ENCODE measurements at regions not wholly inside any gene's neighbourhood (a gene's known extent, or its start where the extent isn't known, plus 50 kb on each side); places are given as distances from the start of the nearest gene placed in this dataset.
"Not testable (repeated sequence)": the region's sequence is repeated elsewhere in the genome, so short reads cannot be mapped to it uniquely, and the experiment has no call there.

- no peak for DNase-seq (ENCODE audit: extremely low spot score, unreplicated experiment)
- Mint-ChIP-seq H3K9me3 (no peaks in the 10 kb centered on the region), H3K27ac (no peak overlapping the region), H3K36me3 (no peaks in the 10 kb centered on the region), H3K27me3 (peaks cover 4% of the 10 kb centered on the region), H3K4me1 (ENCODE audit: unreplicated experiment) (no peaks in the 10 kb centered on the region), H3K4me3 (no peak overlapping the region)
- TF ChIP-seq, protein P1, sequence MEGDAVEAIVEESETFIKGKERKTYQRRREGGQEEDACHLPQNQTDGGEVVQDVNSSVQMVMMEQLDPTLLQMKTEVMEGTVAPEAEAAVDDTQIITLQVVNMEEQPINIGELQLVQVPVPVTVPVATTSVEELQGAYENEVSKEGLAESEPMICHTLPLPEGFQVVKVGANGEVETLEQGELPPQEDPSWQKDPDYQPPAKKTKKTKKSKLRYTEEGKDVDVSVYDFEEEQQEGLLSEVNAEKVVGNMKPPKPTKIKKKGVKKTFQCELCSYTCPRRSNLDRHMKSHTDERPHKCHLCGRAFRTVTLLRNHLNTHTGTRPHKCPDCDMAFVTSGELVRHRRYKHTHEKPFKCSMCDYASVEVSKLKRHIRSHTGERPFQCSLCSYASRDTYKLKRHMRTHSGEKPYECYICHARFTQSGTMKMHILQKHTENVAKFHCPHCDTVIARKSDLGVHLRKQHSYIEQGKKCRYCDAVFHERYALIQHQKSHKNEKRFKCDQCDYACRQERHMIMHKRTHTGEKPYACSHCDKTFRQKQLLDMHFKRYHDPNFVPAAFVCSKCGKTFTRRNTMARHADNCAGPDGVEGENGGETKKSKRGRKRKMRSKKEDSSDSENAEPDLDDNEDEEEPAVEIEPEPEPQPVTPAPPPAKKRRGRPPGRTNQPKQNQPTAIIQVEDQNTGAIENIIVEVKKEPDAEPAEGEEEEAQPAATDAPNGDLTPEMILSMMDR (conservative IDR thresholded peaks at IDR 0.05): no peak
Measured at GRCh38 chr4:43148481-43148880, 256.0 kb downstream of the GRXCR1 start.

DNA sequence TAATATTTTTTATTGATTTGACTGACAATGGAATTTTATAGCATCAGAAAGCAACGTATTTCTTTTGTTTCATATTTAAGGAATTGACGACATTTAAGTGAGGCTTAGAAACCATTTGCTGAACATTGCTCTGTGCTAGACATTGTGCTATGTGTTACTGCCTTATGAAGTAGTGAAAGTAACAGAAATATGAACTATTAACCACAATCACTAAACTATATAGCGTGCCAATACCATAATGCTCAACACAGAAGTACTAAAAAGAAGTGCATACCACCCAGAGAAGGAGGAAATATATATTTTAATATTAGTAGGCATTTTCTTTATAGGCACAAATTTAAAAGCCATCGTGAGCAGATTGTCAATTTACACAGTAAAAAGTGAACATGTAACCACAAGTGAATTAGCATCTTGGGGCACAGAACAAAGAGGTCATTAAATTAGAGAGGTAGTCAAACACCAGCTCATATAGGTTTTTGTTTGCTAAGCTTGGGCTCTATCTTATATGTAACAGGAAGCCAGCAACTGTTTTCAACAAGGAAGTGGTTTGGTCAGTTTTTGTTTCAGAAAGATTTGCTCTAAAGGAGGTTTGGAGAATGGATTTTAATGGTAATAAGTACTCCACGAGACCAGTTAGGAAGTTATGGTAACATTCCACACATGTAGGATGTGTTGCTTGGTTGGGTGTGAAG, 270.7 kb downstream of the GRXCR1 start:
- Mint-ChIP-seq H3K36me3 (no peaks in the 10 kb centered on the region), H3K27me3 (no peaks in the 10 kb centered on the region), H3K27ac (no peak overlapping the region), H3K4me1 (ENCODE audit: unreplicated experiment) (no peaks in the 10 kb centered on the region), H3K4me3 (no peak overlapping the region), H3K9me3 (no peaks in the 10 kb centered on the region)
- no peak for DNase-seq (ENCODE audit: extremely low spot score, unreplicated experiment)
- TF ChIP-seq, protein P1 (conservative IDR thresholded peaks at IDR 0.05): no peak

DNA sequence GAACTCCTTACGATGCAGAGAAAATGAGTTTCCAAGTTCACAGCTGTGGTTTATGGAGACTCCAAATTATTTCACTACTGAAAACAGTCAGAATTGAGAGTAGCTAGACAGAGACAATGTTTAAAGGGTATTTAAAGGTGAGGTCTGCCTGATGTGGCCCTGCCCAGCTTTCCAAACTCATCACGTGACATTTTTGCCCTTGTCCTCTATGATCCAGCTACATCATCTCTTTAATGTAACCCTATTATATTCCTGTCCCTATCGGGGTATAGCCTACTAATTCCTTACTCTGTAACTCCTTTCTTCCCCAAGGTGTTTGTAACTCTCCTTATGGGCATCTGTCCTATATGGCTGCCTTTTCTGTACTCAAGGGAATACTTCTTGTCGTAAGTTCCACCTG, 297.2 kb downstream of the GRXCR1 start:
- Mint-ChIP-seq H3K27me3 (no peaks in the 10 kb centered on the region), H3K4me3 (no peak overlapping the region), H3K9me3 (no peaks in the 10 kb centered on the region), H3K27ac (no peak overlapping the region), H3K36me3 (no peaks in the 10 kb centered on the region), H3K4me1 (ENCODE audit: unreplicated experiment) (no peaks in the 10 kb centered on the region)
- TF ChIP-seq, protein P1 (conservative IDR thresholded peaks at IDR 0.05): no peak
- no peak for DNase-seq (ENCODE audit: extremely low spot score, unreplicated experiment)

GRCh38 chr4:43212576-43212975, 320.1 kb downstream of the GRXCR1 start:
- not testable (repeated sequence) for H3K36me3 Mint-ChIP-seq; H3K27me3 Mint-ChIP-seq; DNase-seq (ENCODE audit: extremely low spot score, unreplicated experiment)

GRCh38 chr4:43223820-43224219, 331.3 kb downstream of the GRXCR1 start:
- Mint-ChIP-seq H3K36me3 (no peaks in the 10 kb centered on the region), H3K4me1 (ENCODE audit: unreplicated experiment) (no peaks in the 10 kb centered on the region), H3K27me3 (no peaks in the 10 kb centered on the region), H3K9me3 (no peaks in the 10 kb centered on the region), H3K4me3 (no peak overlapping the region), H3K27ac (no peak overlapping the region)
- DNase-seq (ENCODE audit: extremely low spot score, unreplicated experiment): no peak
- TF ChIP-seq, protein P1 (conservative IDR thresholded peaks at IDR 0.05): no peak

More at GRCh38 chr4:43212576-43212975, 320.1 kb downstream of the GRXCR1 start:
- H3K4me1 Mint-ChIP-seq (ENCODE audit: unreplicated experiment); H3K4me3 Mint-ChIP-seq; H3K27ac Mint-ChIP-seq; H3K9me3 Mint-ChIP-seq: not testable (repeated sequence)

DNA sequence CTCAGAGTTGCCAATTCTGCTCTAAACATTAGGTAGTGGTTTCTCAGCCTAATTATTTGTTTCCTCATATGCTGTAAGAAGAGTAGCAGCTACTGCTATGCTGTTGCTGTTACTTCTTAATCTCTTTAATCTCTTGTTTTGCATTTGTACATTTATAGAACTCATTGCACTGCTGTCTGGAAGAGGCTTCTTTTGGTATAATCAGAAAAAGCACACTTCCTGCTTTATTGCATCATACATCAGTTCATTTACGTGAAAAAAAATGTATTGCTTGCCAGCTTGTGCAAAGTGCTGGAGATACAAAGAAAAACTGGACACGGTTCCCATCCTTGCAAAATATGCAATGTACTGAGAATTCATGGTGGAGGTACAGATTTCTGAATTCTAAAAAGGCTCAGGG, 332.0 kb downstream of the GRXCR1 start:
- DNase-seq (ENCODE audit: extremely low spot score, unreplicated experiment): no peak
- Mint-ChIP-seq H3K9me3 (no peaks in the 10 kb centered on the region), H3K4me3 (no peak overlapping the region), H3K27ac (no peak overlapping the region), H3K4me1 (ENCODE audit: unreplicated experiment) (no peaks in the 10 kb centered on the region), H3K36me3 (no peaks in the 10 kb centered on the region), H3K27me3 (no peaks in the 10 kb centered on the region)
- TF ChIP-seq, protein P1 (conservative IDR thresholded peaks at IDR 0.05): no peak
